ENCODE measurements at regions not wholly inside any gene's neighbourhood (a gene's known extent, or its start where the extent isn't known, plus 50 kb on each side); places are given as distances from the start of the nearest gene placed in this dataset.

DNA sequence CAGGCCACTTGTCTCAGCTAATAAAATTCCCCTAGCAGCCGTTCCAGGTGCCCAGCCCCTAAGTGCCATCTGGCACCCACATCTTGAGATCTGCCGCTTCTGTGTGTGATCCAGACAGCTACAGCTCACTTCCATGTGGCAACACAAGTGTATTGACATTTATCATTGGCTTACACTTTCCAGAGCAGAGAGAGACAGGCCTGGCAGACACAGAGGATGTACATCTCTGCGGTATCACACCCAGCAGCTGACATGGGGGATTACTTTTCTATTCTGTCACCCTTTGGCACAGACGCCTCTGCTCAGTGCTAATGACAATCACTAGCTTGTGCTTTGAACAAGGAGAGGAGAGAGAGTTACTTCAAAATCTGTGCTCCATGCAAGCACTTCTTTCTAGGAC is 195.9 kb downstream of the KDR start:
- TF ChIP-seq CTCF (IDR thresholded peaks at IDR 0.05; ENCODE audit: low read length) (no peak), EZH2 (optimal IDR thresholded peaks at IDR 0.05; ENCODE audit: low read depth, low read length) (no peak), EZH2phosphoT487 (IDR thresholded peaks at IDR 0.05; ENCODE audit: low read length) (no peak)

All from MM.1S (cell line).